ENCODE measurements at regions not wholly inside any gene's neighbourhood (a gene's known extent, or its start where the extent isn't known, plus 50 kb on each side); places are given as distances from the start of the nearest gene placed in this dataset.

DNA sequence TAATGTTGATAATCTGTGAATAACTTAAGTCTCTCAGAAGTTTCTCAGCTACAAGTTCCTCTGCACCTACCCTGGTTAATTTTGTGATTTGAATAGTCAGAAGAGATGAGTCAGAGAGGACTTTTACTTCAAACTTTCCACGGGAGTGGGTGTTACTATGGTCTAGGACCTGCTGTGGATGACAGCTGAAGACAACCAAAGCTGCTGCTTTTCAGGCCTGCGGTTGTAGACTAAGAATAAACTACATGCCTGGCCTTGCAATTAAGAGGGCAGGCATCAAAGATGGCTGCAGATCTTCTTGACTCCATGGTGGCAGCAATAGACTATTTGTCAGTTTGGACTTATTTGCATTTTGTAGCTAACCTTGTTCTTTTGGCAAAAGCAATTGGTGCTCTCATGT, 227.1 kb upstream of the KRR1 start:
- peak; percentile 28 for DNase-seq (ENCODE audit: low read depth)

DNA sequence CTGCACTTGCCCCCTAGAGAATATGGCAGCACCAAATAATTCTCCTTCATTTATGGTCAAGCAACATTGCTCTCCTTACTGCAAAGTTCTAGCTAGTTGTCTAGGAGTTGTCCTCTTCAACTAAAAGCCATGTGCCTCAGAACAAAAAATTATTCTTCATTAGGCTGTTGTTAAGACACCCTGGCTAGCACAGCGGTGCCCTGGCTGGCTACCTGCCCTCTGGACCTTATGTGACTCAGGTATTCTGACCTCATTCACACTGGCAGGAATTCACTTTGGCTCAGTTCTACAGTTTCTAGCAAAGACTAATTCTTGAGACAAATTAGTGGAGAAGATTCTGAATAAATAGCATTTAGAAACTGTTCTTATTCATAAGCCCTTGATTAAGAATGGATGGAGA, 224.4 kb upstream of the KRR1 start:
- no peak for DNase-seq (ENCODE audit: low read depth)

DNA sequence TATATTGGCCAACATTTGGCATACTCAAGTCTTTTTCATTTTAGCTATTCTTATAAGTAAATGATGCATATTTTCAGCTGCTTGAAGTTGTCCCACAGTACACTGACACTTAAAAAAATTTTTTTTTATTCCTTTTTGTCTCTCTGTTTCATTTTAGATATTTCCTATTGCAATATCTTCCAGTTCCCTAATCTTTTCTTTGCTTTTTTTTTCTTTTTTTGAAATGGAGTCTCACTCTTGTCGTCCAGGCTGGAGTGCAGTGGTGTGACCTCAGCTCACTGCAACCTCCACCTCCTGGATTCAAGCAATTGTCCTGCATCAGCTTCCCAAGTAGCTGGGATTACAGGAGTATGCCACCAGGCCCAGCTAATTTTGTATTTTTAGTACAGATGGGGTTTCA, 217.4 kb upstream of the KRR1 start:
- DNase-seq (ENCODE audit: low read depth), result no peak

DNA sequence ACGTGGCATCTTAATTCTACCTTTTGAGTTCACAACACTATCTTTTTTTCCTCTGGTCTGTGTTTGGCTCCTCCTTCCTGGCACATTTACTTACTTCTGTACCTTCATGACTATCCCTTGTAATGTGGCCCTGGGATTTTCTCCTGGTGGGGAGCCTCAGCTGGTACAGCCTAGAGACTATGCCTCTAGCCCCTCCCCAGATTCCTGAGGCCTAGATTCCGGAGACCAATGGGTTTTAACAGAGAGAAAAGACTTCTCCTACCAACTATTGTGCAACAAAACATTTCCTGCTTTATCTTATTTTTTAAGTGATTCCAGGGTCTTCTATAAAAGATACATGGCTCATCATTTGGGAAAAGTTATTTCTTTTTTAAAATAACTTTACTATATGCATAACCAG, 216.2 kb upstream of the KRR1 start:
- DNase-seq (ENCODE audit: low read depth), result no peak

DNA sequence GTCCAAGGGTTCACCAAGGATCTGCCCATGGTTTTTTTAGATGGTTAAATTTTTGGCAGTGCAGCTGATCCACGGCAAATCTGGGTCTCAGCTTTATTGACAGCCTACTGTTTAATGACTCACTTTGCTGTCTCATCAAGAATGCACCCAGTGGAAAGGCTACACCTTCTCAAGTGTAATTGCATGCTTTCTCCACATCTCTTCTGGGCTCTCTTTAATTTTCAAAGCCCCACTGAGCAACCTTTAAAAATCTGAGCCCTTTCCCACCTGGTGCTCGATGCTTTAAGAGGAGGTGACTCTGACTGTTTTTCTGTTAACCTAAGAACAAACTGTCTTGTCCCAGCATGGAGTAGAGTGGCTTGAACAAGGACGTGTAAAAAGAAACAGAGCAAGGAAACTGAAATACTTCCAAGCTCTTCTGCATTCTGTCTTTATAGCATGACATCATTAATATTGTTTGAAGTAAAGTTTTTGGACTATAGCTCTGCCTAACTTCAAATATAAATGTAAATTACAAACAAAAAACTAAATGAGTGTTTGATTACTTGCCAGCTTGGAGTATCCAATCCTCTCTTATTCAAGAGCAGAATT, 214.2 kb upstream of the KRR1 start:
- peak; percentile 89 for DNase-seq (ENCODE audit: low read depth)

DNA sequence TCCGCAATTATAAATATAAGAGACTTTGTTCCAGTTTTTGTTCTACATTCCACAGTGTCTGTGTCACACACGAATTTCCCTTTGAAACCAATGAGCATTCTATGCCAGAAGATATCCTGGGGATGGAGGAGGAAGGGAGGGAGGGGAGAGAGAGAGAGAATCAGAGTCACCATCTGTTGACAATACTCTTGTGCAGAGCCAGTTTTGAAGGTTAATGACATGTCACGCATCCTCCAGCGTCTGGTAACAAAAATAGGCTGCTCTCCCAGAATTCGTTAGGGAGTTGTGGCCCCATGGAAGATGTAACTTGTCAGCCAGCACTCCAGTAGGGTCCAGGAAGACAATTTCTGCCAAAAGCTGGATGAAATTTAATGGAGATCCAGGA, 213.5 kb upstream of the KRR1 start:
- peak; percentile 86 for DNase-seq (ENCODE audit: low read depth)

DNA sequence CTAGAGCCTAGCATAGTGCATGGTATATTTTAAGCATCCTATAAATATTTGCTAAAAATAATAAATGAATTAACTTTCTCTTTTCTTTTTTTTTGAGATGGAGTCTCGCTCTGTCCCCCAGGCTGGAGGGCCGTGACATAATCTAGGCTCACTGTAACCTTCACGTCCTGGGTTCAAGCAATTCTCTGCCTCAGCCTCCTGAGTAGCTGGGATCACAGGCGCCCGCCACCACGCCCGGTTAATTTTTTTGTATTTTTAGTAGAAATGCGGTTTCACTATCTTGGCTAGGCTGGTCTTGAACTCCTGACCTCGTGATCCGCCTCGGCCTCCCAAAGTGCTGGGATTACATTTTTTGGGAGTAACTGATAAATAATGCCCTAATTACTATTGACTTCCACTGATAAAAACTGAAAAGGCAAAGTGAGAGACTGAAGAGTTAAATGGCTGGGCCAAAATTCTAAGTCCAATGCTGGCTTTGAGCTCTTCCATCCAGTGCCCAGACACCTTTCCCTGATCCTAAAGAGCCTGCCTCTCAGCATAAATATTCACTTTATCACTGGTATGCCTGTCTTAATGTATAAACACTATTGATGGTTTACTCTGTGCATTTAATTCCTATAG, 213.0 kb upstream of the KRR1 start:
- DNase-seq (ENCODE audit: low read depth), result no peak

DNA sequence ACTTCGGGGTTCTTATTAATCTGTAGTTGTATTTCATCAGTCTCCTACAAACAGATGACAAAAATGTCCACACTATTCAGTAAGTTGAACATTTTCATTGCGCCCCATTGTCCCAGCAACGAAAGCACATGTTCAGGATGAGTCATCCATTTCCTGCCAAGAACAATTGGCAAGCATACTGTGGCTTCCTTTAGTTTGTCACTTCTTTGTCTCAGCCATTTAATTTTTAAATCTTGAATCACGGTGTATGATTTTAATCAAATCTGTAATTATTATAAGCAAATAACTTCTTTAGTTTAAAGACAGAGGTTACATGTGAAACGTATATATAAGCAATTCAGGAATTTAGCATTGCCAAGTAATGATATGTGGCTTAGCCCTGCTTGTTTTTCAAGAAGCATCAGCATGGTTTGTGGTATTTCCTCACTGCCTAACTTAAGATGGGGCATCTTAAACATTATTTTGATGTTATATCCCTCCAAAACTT, 211.3 kb upstream of the KRR1 start:
- peak; percentile 89 for DNase-seq (ENCODE audit: low read depth)

DNA sequence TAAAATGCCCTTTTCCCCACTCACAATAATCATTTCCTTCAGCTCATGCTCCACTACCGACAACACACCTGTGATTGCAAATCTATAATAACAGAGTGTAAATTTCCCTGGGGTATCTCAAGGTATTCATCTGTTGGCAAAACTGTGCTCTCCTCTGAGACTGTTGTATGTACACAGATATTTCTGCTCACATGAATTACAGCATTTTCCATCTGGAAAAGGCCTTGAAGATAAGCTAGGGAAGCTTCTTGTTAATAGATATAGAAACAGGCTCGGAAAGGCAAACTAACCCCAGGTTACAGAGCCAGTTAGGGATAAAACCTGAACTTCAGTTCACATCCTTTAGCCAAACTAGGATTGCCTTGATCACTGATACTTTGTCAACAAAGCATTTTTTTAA, 210.4 kb upstream of the KRR1 start:
- no peak for DNase-seq (ENCODE audit: low read depth)

DNA sequence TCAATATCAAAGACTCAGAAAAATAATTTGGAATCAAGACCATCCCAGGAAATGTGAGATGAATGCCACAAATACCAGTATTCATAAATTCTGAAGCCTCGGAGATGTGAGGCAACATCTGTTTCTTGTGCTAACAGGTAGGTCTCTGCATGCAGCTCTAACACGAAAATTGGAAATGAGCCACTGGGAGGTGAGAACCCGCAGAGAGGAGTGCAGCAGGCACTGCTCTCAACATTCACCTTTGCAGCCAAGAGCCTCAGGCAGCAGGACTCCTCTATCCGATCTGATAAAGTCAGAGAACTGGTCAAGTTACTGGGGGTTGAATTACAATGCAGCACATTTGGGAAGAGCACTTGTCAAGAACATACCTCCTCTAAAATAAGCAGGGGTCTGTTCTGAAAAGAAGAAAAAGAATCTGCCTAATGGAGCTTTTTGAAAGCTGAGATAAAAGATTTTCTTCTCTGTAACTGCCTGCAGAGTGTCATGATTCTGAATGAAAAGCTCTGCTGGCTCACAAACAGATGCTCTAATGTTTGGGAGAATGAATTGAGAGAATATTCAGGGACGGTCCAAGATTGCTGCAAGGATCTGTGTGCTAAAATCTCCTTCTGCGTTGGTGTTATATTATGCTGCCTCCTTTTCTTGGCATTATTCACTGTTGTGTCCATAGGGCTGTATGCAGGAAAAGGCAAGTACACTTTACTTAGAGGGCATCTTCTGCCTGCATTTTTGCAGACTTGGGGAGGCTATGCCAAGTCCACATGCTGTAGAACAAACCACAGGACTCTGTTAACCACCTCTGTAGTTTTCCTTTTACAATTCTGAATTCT, 209.6 kb upstream of the KRR1 start:
- DNase-seq (ENCODE audit: low read depth), result no peak

DNA sequence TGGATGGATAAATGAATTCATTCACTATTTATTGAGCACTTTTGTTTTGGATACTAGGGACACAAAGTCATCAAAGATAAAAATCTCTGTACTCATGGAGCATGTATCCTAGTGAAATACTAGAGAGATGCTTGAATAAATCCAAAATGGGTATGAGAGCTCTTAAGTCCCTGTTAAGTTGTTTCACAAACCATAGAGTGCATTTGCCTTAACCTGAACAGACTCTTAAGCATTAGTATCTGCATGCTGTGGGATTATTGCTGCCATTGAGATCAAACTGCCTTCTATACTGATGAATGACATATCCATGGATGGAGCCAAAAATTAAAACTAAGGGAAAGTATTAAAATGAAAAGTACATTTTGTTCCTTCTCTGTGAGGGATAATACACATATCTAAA, 206.5 kb upstream of the KRR1 start:
- no peak for DNase-seq (ENCODE audit: low read depth)

DNA sequence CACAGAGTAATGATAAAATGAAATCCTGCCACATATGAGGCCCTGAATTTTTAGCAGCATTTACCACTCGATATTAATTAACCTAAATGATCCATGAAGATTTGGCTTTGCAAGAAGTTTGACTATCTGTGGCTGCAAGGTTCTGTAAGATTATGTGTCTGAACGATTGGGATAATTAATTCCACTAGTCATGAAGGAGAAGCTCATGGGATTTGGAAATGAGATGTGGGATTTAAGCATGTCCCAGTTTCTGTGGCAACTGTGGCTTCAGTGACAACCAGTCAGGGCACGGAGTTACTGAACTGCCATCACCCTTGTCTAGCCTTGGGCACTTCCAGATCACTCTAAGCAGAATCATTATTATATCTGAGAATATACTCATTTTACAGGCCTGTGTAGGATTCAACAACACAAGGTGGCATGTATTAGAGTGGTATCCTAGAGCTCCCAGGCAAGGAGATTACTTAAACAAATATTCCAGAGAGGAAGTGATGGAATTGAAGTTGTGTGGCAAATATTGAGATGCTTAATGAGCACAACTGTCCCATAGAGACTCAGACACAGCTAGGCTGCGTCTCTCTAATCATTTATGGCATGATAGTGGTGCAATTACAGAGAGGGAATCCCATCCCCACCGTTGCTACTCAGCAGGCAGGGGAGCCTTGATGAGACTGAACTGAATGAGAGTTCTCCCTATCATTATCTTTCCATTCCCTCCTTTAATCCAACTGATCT, 205.0 kb upstream of the KRR1 start:
- no peak for DNase-seq (ENCODE audit: low read depth)

DNA sequence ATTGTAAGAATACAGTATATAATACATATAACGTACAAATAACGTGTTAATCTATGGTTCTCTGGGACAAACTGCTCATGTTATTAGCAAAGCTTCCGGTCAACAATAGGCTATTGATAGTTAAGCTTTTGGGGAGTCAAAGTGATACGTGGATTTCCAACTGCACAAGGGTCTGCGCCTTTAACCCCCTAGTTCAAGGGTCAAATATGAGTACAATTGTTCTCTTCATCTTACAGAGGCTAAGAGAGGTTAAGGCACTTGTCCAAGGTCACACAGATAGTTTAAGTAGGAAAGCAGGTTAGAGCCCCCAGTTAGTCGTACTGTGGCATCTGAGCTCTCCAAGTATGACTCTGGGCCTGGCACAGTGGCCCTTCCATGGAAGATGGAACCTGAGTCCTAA, 204.3 kb upstream of the KRR1 start:
- no peak for DNase-seq (ENCODE audit: low read depth)

DNA sequence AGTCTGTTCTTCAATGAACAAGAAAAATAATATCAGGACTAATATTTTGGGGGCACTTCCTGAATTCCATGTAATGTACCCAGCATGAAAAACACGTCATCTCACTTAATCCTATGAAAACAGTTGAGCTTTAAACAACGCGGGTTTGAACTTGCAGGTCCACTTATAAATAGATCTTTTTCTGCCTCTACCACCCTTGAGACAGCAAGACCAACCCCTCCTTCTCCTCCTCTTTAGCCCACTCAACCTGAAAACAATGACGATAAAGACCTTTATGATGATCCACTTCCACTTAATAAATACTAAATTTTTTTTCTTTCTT, 203.9 kb upstream of the KRR1 start:
- DNase-seq (ENCODE audit: low read depth), result no peak

DNA sequence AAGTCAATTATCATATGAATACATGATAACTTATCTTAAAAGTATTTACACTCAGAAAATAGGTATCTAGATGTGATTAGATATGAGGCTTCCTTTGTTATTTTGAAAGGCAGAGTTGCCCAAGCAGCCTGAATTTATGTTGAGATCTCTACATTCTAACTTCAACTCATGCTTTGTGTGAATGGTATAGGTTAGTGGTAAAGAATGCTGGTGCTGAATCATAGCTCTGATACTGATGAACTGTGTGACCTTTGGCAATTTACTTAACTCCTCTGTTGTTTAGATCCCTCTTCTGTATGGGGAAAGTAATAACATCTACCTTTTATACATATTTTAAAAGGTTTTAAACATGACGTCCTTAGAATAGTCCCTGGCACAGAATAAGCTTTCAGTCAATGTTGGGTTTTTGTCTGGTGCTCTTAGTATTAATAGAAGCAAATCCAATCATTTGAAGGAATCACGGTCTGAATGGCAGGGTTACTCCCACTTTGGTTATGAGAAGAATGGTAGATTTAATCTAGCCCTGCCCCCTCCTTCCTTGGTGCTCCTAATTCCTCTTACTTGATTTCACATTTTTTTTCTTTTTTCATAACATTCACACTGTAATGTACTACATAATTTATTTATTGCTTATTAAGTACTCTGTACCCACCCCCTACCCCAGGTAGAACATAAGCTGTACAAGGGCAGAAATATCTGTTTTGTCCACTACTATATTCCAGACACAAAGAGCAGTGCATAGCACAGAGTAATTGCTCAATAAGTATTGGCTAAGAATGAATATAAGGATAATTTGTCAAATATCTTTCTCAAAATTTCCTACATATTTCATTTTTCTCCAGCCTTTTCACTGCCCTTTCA, 203.3 kb upstream of the KRR1 start:
- DNase-seq (ENCODE audit: low read depth), result no peak

DNA sequence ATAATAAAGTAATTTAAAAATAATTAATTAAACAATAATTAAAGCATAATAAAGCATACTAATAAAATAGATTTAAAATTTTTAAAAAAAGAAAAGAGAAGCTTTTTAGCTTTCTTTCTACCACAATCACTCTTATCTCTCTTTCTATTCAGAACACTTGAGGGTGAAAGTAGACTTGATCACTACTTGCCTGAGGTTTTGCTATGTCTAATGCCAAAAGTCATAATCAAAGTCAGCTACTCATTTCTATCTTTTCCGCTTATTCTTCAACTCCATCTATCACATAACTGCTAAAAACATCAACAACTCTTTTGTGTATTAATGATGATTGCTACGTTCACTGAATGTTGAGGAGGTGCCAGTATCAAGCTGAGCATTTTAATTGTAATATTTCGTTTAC, 202.0 kb upstream of the KRR1 start:
- DNase-seq (ENCODE audit: low read depth), result no peak

DNA sequence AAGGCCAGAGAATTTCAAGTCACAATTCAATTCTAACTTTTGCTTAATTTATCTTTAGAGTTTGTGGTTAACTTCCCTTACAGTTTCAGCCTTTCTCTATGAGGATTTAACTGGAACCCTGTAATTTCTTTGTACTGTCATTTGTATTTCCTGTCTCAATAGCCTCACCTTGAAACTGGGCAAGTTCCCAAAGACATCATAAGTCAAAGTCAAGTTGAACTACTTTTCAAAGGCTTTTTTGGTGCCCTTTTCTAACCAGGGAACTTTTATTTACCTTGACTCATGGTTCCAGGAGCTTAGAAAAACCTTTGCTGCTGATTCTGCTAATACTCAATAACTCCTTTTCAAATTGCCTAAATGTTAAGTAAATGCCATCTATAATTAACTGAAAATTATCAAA, 200.8 kb upstream of the KRR1 start:
- peak; percentile 81 for DNase-seq (ENCODE audit: low read depth)

DNA sequence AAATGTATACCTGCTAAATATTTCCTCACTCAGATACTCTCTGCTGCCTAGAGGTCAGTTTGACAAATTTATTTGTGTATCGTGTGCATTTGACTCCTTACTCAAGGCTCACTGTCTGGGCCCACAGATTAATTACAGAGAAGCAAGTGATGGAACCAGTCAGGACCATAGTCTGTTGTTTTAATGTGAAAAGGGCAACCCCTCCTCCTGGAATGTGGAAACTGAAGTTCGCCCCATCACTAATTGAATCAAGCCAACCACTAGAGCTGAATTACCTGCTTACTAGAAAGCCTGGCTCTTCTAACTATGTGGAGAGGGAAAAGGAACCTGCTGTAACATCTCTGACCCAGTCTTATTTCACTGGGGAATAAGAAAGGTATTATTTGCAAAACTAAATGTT, 199.9 kb upstream of the KRR1 start:
- DNase-seq (ENCODE audit: low read depth), result no peak

DNA sequence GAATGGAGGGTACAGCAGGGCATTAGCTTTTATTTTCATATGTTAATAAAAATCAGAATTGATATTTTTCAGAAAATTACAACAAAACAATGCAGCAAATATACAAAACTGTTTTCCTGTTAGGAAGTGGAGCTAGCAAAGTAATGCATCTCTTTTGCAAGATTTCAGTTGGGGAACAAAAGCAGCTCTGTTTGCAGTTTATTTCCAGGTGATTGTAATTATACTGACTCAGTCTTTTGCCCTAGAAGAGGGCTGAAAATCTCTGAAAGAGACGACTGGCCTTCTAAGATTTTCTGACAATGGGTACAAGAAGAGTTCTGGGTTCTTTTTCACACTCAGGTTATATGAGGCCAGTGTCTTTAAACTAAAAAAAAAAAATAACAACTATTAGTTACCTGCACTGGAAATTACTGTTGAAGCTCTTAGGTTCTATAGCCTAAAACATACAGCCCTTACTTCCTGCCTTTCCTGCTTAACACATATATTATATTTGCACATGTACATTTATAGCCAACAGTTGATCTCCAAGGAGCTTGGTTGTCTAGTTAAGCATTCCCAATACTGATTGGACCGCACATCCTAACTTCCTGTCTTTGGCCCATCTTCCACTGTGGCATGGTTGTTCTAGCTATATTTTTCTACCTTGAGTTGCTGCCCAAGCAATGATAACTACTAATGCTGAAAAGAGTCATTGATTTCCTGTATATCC, 199.1 kb upstream of the KRR1 start:
- DNase-seq (ENCODE audit: low read depth), result peak; percentile 44

DNA sequence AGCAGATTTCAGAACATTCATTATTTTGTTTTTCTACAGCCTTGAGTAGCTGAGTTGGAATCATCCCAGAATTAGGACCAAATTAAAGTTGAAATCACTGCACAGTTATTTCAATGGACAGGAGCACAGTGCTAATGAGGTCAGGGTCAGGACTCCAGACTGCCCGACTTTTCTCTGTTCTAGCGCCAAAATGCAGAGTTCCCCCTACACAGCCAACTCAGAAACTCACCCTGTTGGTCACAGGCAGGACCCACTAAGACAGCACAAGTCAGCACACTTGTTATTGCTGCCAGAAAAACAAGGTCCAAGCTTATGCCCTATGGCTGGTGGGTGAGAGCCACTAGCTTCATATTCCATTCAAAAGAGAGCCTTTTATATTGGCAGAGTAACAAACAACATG, 198.1 kb upstream of the KRR1 start:
- no peak for DNase-seq (ENCODE audit: low read depth)

DNA sequence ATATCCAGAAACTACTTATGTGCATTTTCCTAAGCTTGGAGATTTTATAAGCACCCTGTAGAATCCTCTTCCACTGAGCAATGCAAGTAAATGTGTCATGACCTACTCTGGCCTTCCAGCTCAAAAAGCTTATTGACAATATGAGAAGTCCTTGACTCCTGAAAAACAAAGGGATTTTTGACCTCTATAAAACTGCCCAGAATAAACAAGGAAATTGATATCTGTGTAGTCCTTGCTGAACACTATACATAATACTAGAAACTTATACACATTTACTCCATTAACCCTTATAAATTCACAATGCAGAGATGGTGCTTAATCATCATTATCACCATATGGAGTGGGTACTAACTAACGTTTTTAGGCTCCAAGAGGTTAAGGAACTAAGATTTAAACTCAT, 197.4 kb upstream of the KRR1 start:
- no peak for DNase-seq (ENCODE audit: low read depth)

Data from HT1080 (cell line).